NCI-H1092 (cell line): ENCODE measurements at regions not wholly inside any gene's neighbourhood (a gene's known extent, or its start where the extent isn't known, plus 50 kb on each side); places are given as distances from the start of the nearest gene placed in this dataset.

Experiments
- DNase-seq: peaks from one replicate; lab custom pipeline; 2025; lab: John Stamatoyannopoulos, UW

DNA sequence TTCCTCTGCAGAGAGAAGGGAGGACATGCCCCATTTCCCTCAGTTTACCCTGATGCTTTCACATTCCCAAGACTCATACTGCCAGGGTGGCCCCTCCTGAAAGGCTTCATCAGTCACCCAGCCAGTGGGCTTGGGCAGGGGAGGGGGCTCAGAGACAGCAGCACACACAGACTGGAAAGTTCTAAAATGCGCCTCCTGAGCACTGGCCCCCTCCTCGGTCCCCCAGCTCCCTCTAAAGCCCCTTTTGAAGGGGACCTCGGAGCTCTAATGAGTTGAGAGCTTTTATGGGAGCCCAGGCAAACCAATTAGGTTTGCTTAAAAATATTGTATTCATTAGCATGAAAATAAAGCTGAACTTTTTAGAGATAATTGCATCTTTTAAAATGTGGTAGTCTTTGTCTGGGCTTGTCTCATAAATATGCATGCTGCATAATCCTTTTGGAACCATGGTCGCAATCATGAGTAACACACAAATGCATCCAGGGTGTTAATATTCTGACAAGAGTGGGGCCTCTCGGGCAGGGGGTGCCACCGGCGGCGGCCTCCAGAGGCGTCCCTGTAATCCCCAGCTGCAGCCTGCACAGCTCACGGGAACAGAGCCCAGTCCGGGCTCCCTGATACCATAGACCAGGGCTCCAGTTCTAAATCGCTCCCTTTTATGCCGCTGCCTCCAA, 78.5 kb downstream of the RPLP1 start:
- DNase-seq, result no peak

DNA sequence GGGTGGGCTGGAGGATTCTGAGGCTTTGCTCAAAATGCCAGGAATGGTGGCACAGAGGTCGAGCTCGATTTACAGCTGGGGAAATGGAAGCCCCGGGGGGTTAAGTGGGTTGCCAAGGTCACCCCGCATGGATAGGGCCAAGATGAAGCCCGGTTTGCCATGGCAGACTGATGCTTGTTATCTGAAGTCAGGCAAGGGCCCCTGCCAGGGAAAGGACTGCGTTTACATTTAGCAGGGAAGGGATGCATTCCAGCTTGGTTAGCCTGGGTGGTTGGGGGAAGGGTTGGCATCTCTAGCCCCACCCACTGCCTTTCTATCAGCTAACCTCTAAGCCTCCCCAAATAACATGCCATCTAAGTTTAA, 79.0 kb downstream of the RPLP1 start:
- DNase-seq, result peak; percentile 17

GRCh38 chr15:69532066-69532465, 79.4 kb downstream of the RPLP1 start:
- no peak for DNase-seq

DNA sequence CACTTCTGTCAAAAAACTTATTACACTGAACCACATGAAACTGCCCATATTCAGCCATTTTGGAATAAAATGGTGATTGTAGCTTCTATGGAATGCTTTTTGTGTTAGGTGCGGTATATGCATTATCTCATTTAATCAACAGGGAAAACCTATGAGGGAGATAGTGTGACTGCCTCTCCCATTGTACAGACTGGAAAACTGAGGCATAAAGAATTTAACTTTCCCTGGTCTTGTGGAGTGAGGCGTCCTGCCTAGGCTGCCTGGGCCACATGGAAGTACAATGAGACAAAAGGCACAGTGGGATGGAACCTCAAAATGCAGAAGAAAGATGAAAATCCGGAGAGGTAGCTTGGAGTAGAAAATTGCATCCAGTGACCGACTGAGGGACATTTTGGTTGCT, 80.2 kb downstream of the RPLP1 start:
- DNase-seq, result no peak

DNA sequence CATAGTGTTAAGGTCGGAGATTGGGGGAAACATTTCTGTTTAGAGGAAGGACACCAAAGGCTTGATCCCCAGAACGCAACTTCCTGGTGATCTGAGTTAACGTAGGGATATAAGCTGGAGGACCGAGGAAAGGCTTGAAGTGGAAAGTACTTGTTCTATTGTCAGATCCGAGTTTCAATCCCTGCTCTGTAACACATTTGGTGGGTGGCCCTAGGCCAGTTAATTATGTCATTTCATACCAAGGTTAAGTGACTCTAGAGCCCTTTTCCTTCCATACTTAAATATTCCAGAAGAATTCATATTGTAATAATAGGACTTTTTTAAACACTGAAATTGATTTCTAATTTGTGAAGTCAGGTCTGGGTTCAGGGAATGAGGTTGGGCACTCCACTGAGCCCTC, 80.9 kb downstream of the RPLP1 start:
- no peak for DNase-seq

DNA sequence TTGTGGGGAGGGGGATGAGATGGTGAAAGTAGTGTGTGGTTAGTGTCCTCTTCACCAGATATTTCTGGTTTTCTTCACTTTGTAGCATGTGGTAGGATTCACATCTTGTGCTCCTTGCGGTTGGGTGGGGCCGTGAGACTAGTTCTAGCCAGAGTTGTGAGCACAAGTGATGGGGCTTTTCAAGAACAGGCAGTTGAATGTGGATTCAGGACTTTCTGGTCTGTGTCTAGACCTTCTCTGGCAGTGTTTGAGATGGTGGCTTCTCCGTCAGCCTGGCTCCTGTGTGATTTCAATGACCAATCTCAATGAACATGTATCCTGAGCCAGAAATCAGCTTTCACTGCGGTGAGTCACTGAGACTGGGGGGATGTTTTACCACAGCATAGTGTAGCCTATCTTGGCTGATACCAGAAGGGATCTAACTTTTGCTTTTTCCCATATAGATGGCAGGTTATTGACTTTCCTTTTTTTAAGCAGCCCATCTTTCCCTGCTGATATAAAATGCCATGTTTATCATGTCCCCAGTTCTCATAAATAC, 82.6 kb downstream of the RPLP1 start:
- DNase-seq, result no peak

- DNase-seq, result no peak
Observed at GRCh38 chr15:69535998-69536397, 83.4 kb downstream of the RPLP1 start.

DNA sequence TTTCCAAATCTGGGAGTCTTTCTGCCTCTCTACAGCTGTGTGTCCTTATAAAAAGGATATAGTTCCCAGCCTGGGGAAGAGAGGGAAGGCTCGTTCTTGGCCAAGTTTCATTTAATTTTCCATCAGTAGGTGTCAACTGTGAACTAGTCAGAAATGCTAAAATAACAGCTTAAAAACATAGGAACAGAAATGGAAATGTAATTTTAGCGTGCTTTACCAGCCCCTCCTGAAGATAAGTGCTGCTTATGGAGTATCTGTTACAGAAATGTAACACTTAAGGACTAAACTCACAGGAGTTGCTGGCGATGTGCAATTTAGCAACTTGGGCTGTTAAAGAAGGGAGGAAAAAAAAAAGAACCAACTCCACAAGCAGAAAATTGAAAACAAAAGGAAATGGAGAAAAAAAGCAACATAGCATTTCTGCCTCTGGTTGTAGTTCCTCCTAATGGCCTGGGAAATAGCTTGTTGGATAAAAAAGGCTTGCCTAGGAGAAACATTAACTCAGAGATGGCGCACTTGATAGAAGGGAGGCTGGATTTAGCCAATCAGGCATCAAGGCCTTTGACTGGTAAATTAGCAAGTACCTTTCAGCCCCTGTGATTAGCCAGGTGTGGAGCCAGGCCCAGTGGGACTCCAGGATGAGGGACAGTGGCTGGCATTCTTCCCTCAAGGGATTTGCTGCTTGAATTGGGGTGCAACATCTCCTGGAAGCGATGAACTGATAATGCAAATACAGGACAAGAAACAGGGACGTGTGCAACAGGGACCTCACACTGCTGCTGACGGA, 84.3 kb downstream of the RPLP1 start:
- no peak for DNase-seq

DNA sequence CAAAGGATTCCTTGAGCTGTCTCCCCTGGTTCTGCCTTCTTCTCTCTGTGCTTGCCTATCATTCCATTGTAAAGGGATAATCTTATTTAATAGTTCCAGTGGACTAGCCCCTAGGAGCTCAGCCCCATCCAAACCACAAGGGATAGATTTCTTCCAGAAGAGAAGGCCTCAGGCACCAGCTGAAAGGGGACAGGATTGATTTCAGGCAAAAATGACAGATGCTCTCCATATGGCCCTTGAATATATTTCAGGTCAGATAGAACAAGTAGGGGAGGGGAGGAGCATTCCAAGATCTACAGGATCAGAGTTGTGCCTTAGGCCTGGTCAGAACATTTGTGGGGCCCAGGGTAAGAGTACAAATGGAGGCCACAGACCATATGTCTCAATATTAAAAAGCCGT, 85.3 kb downstream of the RPLP1 start:
- DNase-seq, result no peak

DNA sequence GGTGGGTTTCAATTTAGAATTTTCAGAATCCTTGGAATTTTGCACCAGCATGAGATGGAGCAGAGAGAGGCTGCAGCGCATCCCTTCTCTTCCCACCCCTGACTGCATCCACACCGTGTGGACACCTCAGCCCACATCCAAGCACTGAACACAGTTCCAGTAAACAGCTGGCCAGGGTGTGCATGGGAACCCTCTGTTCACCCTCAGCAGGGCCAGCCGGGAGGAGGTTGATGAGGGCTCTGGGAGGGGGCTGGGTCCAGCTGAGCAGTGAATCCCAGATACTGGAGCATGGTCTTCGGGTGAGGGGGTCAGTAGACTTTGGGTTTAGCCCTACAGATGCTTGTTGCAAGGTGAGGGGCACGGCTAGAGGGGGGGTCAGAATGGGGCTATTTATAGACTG, 85.8 kb downstream of the RPLP1 start:
- no peak for DNase-seq

GRCh38 chr15:69539345-69539744, 86.7 kb downstream of the RPLP1 start:
- no peak for DNase-seq

DNA sequence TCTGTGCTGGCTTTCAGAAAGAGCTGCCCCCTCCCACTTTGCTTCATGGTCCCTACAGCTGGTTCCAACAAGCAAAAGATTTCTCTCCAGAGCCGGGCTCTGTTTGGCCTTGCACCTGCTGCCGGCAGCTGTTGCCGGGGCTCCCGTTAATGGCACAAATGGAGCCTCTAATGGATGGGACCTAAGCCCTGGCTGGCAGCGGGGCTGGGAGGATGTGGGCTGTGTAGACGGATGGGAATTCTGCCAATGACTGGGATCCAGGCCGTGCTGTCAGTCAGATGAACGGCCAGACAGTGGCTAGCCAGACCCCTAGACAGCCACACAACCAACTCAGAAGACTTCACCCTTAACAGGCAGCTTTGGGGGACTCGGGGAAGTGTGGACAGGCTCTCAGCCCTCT, 88.0 kb downstream of the RPLP1 start:
- peak; percentile 93 for DNase-seq

DNA sequence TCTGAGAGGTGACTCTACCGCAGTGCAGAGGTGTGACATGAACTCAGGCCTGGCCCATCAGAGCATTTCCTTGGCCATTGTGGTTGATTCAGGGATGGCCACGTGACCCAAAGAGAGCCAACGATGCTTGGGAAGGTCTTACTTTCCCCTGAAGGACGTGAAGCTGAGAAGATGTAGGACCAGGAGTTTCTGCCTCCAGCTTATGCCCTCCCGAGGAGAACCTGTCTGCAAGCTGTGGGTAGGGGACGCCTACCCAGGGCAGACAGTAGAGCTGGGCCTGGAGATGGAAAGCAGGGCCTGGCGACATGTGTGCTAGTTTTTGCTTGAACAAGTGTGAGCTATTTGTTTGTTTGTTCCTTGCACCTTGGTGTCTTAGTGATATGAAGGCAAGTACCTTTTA, 89.4 kb downstream of the RPLP1 start:
- no peak for DNase-seq

GRCh38 chr15:69543681-69544364, 91.2 kb downstream of the RPLP1 start:
- no peak for DNase-seq

DNA sequence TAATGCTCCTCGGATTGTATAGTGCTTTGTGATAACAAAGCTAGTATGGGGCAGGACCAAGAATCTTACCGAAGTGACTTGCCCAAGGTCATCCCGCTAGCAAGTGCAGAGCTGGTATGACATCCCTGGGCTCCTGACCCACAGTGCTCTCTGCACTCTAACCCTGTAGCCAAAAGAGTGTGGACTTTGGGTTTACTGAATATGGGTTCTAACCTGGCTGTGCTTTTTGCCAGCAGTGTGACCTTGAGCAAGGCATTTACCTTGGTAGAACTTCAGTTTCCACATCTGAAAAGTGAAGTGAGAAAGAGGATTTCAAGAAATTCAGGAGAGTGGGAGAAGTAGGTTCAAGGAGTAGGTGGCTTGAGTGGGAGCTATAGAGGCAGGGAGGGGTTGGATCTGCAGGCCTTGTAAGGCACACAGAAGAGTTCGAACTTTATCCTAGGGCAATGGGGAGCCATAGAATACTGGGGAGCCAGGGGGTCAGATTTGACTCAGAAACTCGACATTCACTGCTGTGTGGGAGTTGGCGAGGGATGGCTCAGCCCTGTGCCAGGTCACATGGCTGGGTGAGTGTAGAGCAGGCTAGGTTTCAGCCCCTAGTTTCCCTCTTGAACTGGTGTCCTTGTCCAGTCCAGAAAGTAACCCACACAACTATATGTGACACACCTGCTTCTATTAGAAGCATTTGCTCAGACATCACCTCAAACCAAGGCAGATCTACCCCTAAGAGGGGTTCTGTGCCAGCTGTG, 91.9 kb downstream of the RPLP1 start:
- no peak for DNase-seq

DNA sequence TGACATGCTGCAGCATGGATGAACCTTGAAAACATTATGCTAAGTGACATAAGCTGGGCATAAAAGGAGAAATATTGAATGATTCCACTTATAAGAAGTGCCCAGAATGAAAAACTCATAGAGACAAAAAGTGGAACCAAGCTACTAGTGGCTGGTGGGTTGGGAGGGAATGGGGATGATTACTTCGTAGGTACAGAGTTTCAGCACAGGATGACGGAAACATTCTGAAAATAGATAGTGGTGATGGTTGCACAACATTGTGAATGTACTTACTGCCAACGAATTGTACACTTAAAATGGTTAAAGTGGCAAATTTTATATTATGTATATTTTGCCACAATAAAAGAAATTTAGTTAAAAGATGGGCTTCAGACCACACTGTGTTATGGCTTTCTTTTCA, 93.6 kb downstream of the RPLP1 start:
- no peak for DNase-seq

GRCh38 chr15:69548395-69549180, 96.0 kb downstream of the RPLP1 start:
- no peak for DNase-seq

DNA sequence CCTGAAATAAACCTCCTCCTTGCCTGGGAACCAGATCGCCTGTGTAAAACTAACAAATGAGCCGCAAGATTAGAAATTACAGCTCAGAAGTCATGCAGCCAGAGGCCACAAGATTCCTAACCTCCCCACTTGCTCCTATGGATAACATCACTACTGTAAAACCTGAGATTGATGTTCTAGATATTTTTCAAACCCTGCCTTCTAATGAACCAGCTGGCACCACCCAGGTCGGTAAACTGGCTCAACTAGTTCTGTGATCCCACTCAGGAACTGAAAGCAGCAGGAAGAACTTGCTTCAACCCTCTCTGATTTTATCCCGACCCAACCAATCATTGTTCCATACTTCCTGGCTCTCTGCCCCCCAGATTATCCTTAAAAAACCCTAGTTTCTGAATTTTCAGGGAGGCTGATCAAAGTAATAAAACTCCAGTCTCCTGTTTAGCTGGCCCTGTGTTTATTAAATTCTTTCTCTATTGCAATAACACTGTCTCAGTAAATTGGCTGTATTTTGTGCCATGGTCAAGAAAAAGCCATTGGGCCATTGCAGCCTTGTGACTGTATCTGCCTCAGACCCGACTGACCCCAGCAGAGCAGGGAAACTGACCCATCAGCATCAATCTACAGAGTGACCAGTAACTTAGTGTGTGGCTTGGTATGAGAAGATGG, 98.9 kb downstream of the RPLP1 start:
- DNase-seq, result no peak

- DNase-seq, result no peak
Observed at GRCh38 chr15:69552057-69552815, 99.6 kb downstream of the RPLP1 start.

- DNase-seq, result no peak
Observed at GRCh38 chr15:69553686-69554085, 101.1 kb downstream of the RPLP1 start.
